GM23248 (cell line): ENCODE measurements at regions not wholly inside any gene's neighbourhood (a gene's known extent, or its start where the extent isn't known, plus 50 kb on each side); places are given as distances from the start of the nearest gene placed in this dataset.

Experiments
- EZH2 ChIP-seq: fragments of 200-600 bp; sonication (generic); IDR thresholded peaks from 2 replicates; pipeline ENCODE4 v1.6.1; 2018; ENCODE audit warnings: antibody characterized with exemption, mild to moderate bottlenecking; ENCODE audit not compliant: insufficient read depth, poor library complexity, severe bottlenecking
- EZH2phosphoT487 ChIP-seq: fragments of 200-600 bp; sonication (generic); IDR thresholded peaks from 2 replicates; pipeline ENCODE4 v1.6.1; 2018; ENCODE audit warnings: antibody characterized with exemption, moderate library complexity, mild to moderate bottlenecking, low read depth; ENCODE audit not compliant: insufficient read depth

- TF ChIP-seq EZH2 (no peak), EZH2phosphoT487 (no peak)
Observed at GRCh38 chr1:169053196-169053595, 53.3 kb upstream of the ATP1B1 start.
